Calu3 (cell line): ENCODE measurements at regions not wholly inside any gene's neighbourhood (a gene's known extent, or its start where the extent isn't known, plus 50 kb on each side); places are given as distances from the start of the nearest gene placed in this dataset.

ENCODE experiments used
- BruUV-seq: library from RNA; stranded (reverse); fragments of 400-500 nt; replicated peaks from 2 replicates; lab custom pipeline; 2021; lab: Mats Ljungman, UMichigan
- CTCF ChIA-PET: fragments of 300-600 bp; sonication (Branson Sonifier 250); formaldehyde crosslinking; loops from one replicate; lab custom pipeline; 2022; ENCODE audit warnings: antibody characterized with exemption; lab: Charles Lee
- DNase-seq: peaks from one replicate; pipeline ENCODE4 v3.0.0; 2022
- H3K27ac Mint-ChIP-seq: one replicate; pipeline ENCODE4 v1.8.0; 2022; ENCODE audit warnings: mixed read lengths; ENCODE audit not compliant: unreplicated experiment
- H3K27me3 Mint-ChIP-seq: one replicate; pipeline ENCODE4 v1.8.0; 2022; ENCODE audit warnings: mixed read lengths; ENCODE audit not compliant: unreplicated experiment
- H3K36me3 Mint-ChIP-seq: one replicate; pipeline ENCODE4 v1.8.0; 2022; ENCODE audit warnings: mild to moderate bottlenecking, moderate library complexity, mixed read lengths; ENCODE audit not compliant: insufficient read depth, unreplicated experiment
- H3K4me1 Mint-ChIP-seq: one replicate; pipeline ENCODE4 v1.8.0; 2022; ENCODE audit warnings: mild to moderate bottlenecking, low read depth, mixed read lengths; ENCODE audit not compliant: unreplicated experiment
- H3K4me3 Mint-ChIP-seq: one replicate; pipeline ENCODE4 v1.8.0; 2022; ENCODE audit warnings: mild to moderate bottlenecking, low read depth, moderate library complexity, mixed read lengths; ENCODE audit not compliant: unreplicated experiment
- H3K9me3 Mint-ChIP-seq: one replicate; pipeline ENCODE4 v1.8.0; 2022; ENCODE audit warnings: low read depth, mixed read lengths; ENCODE audit not compliant: unreplicated experiment
- intact Hi-C: fragments of 100-400 bp; cut with micrococcal nuclease; formaldehyde crosslinking; loops from one replicate; pipeline ENCODE4 v1.10.0; 2022; ENCODE audit not compliant: unreplicated experiment
- TF ChIP-seq, protein P1 (sequence below): fragments of 200-600 bp; IDR thresholded peaks from one replicate; pipeline ENCODE4 v1.8.0; 2022; ENCODE audit warnings: antibody characterized with exemption; ENCODE audit not compliant: unreplicated experiment

DNA sequence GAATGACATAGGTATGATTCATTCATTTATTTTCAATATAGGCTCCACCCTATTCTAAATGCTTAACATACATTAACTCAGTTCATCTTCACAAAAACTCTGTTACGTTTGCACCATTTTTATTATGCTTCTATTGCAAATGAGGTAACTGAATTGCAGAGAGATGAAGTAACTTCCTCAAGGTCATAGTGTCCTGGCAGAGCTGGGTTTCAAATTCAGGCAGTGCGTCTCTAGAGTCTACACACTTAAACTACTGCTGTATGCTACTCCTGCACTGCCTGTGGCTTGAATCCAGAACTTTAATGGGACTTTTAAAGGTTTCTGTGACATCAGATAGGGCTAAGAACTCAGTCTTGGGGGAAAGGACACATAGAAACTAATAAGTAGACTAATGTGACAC, 413.4 kb downstream of the UBE2NL start:
- TF ChIP-seq, protein P1, sequence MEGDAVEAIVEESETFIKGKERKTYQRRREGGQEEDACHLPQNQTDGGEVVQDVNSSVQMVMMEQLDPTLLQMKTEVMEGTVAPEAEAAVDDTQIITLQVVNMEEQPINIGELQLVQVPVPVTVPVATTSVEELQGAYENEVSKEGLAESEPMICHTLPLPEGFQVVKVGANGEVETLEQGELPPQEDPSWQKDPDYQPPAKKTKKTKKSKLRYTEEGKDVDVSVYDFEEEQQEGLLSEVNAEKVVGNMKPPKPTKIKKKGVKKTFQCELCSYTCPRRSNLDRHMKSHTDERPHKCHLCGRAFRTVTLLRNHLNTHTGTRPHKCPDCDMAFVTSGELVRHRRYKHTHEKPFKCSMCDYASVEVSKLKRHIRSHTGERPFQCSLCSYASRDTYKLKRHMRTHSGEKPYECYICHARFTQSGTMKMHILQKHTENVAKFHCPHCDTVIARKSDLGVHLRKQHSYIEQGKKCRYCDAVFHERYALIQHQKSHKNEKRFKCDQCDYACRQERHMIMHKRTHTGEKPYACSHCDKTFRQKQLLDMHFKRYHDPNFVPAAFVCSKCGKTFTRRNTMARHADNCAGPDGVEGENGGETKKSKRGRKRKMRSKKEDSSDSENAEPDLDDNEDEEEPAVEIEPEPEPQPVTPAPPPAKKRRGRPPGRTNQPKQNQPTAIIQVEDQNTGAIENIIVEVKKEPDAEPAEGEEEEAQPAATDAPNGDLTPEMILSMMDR = no peak

GRCh38 chrX:144327495-144327894, 443.6 kb downstream of the UBE2NL start:
- Mint-ChIP-seq H3K4me1 (no peaks in the 10 kb centered on the region), H3K9me3 (peaks cover 2% of the 10 kb centered on the region), H3K36me3 (no peaks in the 10 kb centered on the region), H3K4me3 (no peak overlapping the region), H3K27ac (no peak overlapping the region), H3K27me3 (no peaks in the 10 kb centered on the region)
- DNase-seq = no peak
- intact Hi-C loops = no loop called here
- CTCF ChIA-PET = no interaction called here
- BruUV-seq = no TSS peak
- TF ChIP-seq, protein P1 = no peak

More for the DNA sequence above, 413.4 kb downstream of the UBE2NL start:
- H3K36me3 Mint-ChIP-seq = no peaks in the 10 kb centered on the region
- no peaks in the 10 kb centered on the region for H3K27me3 Mint-ChIP-seq
- H3K27ac Mint-ChIP-seq = no peak overlapping the region
- intact Hi-C loops = no loop called here
- no peaks in the 10 kb centered on the region for H3K4me1 Mint-ChIP-seq
- no TSS peak for BruUV-seq
- no peak overlapping the region for H3K4me3 Mint-ChIP-seq
- H3K9me3 Mint-ChIP-seq = peaks cover 16% of the 10 kb centered on the region
- CTCF ChIA-PET = no interaction called here
- DNase-seq = no peak

- H3K4me3 Mint-ChIP-seq = no peak overlapping the region
- no TSS peak for BruUV-seq
Measured at GRCh38 chrX:144333429-144333828, 449.6 kb downstream of the UBE2NL start.

GRCh38 chrX:144334577-144334976, 450.7 kb downstream of the UBE2NL start:
- no peaks in the 10 kb centered on the region for H3K36me3 Mint-ChIP-seq
- H3K27me3 Mint-ChIP-seq = no peaks in the 10 kb centered on the region
- no TSS peak for BruUV-seq
- peaks cover 11% of the 10 kb centered on the region for H3K9me3 Mint-ChIP-seq
- H3K4me1 Mint-ChIP-seq = no peaks in the 10 kb centered on the region
- CTCF ChIA-PET = no interaction called here
- H3K27ac Mint-ChIP-seq = no peak overlapping the region
- TF ChIP-seq, protein P1 = no peak
- no peak overlapping the region for H3K4me3 Mint-ChIP-seq
- intact Hi-C loops = no loop called here
- no peak for DNase-seq

More at GRCh38 chrX:144333429-144333828, 449.6 kb downstream of the UBE2NL start:
- CTCF ChIA-PET = no interaction called here
- TF ChIP-seq, protein P1 = no peak
- Mint-ChIP-seq H3K36me3 (no peaks in the 10 kb centered on the region), H3K9me3 (peaks cover 9% of the 10 kb centered on the region), H3K27me3 (no peaks in the 10 kb centered on the region), H3K4me1 (no peaks in the 10 kb centered on the region), H3K27ac (no peak overlapping the region)
- intact Hi-C loops = no loop called here
- DNase-seq = no peak
